ENCODE measurements at regions not wholly inside any gene's neighbourhood (a gene's known extent, or its start where the extent isn't known, plus 50 kb on each side); places are given as distances from the start of the nearest gene placed in this dataset.

DNA sequence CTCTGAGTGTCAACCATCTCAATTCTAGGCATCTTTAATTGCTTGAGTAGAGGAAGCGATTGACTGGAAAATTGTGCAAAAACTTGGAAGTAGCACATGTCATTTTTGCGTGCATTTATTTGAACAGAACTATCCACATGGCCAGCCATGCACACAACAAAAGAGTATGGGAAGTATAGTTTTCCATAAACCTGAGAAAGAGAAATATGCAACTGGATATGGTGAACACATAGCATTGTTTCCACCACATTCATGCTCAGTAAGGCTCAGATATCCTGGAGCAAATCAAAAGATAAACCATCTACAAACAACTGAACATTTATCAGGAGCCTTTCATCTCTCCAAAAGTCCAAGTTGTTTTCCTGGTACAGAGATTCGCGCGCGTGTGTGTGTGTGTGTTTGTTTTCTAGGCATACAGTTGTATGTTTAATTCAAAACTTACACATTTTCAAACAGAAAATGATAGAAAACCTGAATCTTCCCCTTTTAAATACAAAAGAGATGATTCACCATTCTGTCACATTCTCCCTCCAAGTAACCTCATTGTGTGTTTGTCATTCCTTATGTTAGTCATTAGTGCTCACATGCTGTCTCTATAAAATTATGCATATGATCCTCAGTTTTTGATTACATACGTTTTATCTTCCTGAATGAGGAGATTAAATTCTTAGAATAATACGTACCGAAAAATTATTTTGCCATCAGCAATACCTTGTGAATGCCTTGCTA lies 780.4 kb upstream of the NRXN1 start:
- 58% methylated on average over 9 of the region's 9 CpGs for WGBS
- no peaks in the 10 kb centered on the region for H3K4me1 ChIP-seq
- no peak for DNase-seq (ENCODE audit: low spot score in 2 of 2)

DNA sequence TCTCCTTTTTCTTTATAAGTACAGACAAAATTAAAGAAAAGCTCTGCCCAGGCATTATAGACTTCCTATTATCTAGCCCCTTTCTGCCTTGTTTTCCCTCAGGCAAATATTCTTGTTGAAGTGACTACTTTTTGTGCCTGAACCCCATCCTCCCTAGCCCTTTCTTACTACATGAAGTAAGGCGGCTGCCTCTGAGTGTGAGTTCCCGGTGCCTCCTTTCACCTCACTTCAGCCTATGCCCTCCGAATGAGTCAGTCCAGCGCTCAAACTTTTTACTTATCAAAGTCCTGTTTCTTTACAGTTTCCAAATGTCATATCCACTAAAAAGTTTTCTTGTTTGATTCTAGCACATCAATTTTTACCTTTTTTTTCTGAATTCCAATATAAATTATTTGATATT lies 778.3 kb upstream of the NRXN1 start:
- WGBS: 89% methylated on average over 4 of the region's 4 CpGs
- Histone ChIP-seq H3K27ac (no peak overlapping the region), H3K4me3 (no peak overlapping the region), H3K27me3 (no peaks in the 10 kb centered on the region), H3K9me3 (no peaks in the 10 kb centered on the region), H3K36me3 (no peaks in the 10 kb centered on the region), H3K4me1 (no peaks in the 10 kb centered on the region)
- DNase-seq (ENCODE audit: low spot score in 2 of 2): no peak
- TF ChIP-seq CTCF (IDR thresholded peaks at IDR 0.05) (no peak), POLR2AphosphoS5 (IDR thresholded peaks at IDR 0.05) (no peak), EP300 (IDR thresholded peaks at IDR 0.05) (no peak), POLR2A (IDR thresholded peaks at IDR 0.05) (no peak)

More for the DNA sequence above, 780.4 kb upstream of the NRXN1 start:
- H3K9me3 ChIP-seq: no peaks in the 10 kb centered on the region
- no peak overlapping the region for H3K4me3 ChIP-seq
- no peaks in the 10 kb centered on the region for H3K27me3 ChIP-seq
- H3K27ac ChIP-seq: no peak overlapping the region
- no peaks in the 10 kb centered on the region for H3K36me3 ChIP-seq
- TF ChIP-seq CTCF (IDR thresholded peaks at IDR 0.05): no peak
- no peak for TF ChIP-seq POLR2A (IDR thresholded peaks at IDR 0.05)
- no peak for TF ChIP-seq EP300 (IDR thresholded peaks at IDR 0.05)
- no peak for TF ChIP-seq POLR2AphosphoS5 (IDR thresholded peaks at IDR 0.05)

GRCh38 chr2:51807229-51807628 lies 775.3 kb upstream of the NRXN1 start:
- TF ChIP-seq POLR2AphosphoS5 (IDR thresholded peaks at IDR 0.05) (no peak), POLR2A (IDR thresholded peaks at IDR 0.05) (no peak), CTCF (IDR thresholded peaks at IDR 0.05) (no peak), EP300 (IDR thresholded peaks at IDR 0.05) (no peak)
- no peak overlapping the region for H3K27ac ChIP-seq
- H3K36me3 ChIP-seq: no peaks in the 10 kb centered on the region
- H3K27me3 ChIP-seq: no peaks in the 10 kb centered on the region
- H3K4me1 ChIP-seq: no peaks in the 10 kb centered on the region
- no peak for DNase-seq (ENCODE audit: low spot score in 2 of 2)
- no peaks in the 10 kb centered on the region for H3K9me3 ChIP-seq
- 80% methylated on average over 4 of the region's 4 CpGs for WGBS
- H3K4me3 ChIP-seq: no peak overlapping the region

- no peak overlapping the region for H3K27ac ChIP-seq
- H3K27me3 ChIP-seq: no peaks in the 10 kb centered on the region
- no peak for DNase-seq (ENCODE audit: low spot score in 2 of 2)
- no peak overlapping the region for H3K4me3 ChIP-seq
- 70% methylated on average over 6 of the region's 6 CpGs for WGBS
- no peaks in the 10 kb centered on the region for H3K4me1 ChIP-seq
- no peak for TF ChIP-seq POLR2AphosphoS5 (IDR thresholded peaks at IDR 0.05)
- TF ChIP-seq EP300 (IDR thresholded peaks at IDR 0.05): no peak
- H3K9me3 ChIP-seq: no peaks in the 10 kb centered on the region
- H3K36me3 ChIP-seq: no peaks in the 10 kb centered on the region
Measured at GRCh38 chr2:51795248-51795888, 763.4 kb upstream of the NRXN1 start.

- WGBS: 92% methylated on average over 3 of the region's 3 CpGs
- DNase-seq (ENCODE audit: low spot score in 2 of 2): no peak
Measured at GRCh38 chr2:51791496-51791895, 759.6 kb upstream of the NRXN1 start.

More at GRCh38 chr2:51791496-51791895, 759.6 kb upstream of the NRXN1 start:
- H3K4me1 ChIP-seq: no peaks in the 10 kb centered on the region
- H3K27me3 ChIP-seq: no peaks in the 10 kb centered on the region
- no peaks in the 10 kb centered on the region for H3K36me3 ChIP-seq
- no peak for TF ChIP-seq CTCF (IDR thresholded peaks at IDR 0.05)
- TF ChIP-seq POLR2A (IDR thresholded peaks at IDR 0.05): no peak
- no peak for TF ChIP-seq EP300 (IDR thresholded peaks at IDR 0.05)
- TF ChIP-seq POLR2AphosphoS5 (IDR thresholded peaks at IDR 0.05): no peak
- no peaks in the 10 kb centered on the region for H3K9me3 ChIP-seq
- no peak overlapping the region for H3K27ac ChIP-seq
- no peak overlapping the region for H3K4me3 ChIP-seq

All from suprapubic skin (tissue), 4 donors.